ENCODE measurements at regions not wholly inside any gene's neighbourhood (a gene's known extent, or its start where the extent isn't known, plus 50 kb on each side); places are given as distances from the start of the nearest gene placed in this dataset.

DNA sequence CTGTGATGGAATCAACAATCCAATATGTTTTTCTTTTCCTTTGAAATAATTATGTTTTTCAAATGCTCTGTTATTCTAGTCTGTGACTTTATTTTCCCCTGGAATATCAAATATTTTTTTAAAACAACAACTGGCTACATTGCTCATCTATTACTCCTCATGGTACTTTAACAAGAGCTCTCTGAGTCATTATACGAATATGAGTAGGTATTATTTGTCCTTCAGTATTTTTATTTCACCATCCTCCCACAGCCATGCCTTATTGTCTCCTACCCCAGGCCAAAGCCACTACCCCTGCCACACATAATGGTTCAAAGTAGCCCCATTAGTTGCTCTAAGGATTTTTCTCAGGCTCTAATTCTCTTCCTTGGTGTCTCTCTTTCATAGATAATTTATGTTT lies 1572.3 kb downstream of the CDH8 start:
- TF ChIP-seq EZH2 (IDR thresholded peaks at IDR 0.05; ENCODE audit: low read length, unreplicated experiment) (no peak), EZH2phosphoT487 (IDR thresholded peaks at IDR 0.05; ENCODE audit: borderline replicate concordance, low read length) (no peak)
- TF ChIP-seq, protein P1, sequence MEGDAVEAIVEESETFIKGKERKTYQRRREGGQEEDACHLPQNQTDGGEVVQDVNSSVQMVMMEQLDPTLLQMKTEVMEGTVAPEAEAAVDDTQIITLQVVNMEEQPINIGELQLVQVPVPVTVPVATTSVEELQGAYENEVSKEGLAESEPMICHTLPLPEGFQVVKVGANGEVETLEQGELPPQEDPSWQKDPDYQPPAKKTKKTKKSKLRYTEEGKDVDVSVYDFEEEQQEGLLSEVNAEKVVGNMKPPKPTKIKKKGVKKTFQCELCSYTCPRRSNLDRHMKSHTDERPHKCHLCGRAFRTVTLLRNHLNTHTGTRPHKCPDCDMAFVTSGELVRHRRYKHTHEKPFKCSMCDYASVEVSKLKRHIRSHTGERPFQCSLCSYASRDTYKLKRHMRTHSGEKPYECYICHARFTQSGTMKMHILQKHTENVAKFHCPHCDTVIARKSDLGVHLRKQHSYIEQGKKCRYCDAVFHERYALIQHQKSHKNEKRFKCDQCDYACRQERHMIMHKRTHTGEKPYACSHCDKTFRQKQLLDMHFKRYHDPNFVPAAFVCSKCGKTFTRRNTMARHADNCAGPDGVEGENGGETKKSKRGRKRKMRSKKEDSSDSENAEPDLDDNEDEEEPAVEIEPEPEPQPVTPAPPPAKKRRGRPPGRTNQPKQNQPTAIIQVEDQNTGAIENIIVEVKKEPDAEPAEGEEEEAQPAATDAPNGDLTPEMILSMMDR (conservative IDR thresholded peaks at IDR 0.05; ENCODE audit: low read depth, low read length), result no peak

Measured in PC-3 (cell line).